ENCODE measurements at regions not wholly inside any gene's neighbourhood (a gene's known extent, or its start where the extent isn't known, plus 50 kb on each side); places are given as distances from the start of the nearest gene placed in this dataset.

GRCh38 chr1:5374192-5374591 lies 618.0 kb downstream of the NPHP4 start:
- peaks cover 19% of the 10 kb centered on the region for H3K4me1 Mint-ChIP-seq (ENCODE audit: low read depth)
- no peak overlapping the region for H3K27ac Mint-ChIP-seq
- no peaks in the 10 kb centered on the region for H3K27me3 Mint-ChIP-seq
- H3K36me3 Mint-ChIP-seq = peaks cover 3% of the 10 kb centered on the region
- H3K4me3 Mint-ChIP-seq = no peak overlapping the region
- no peaks in the 10 kb centered on the region for H3K9me3 Mint-ChIP-seq (ENCODE audit: low read depth)

- Mint-ChIP-seq H3K9me3 (ENCODE audit: low read depth) (no peaks in the 10 kb centered on the region), H3K4me1 (ENCODE audit: low read depth) (peaks cover 23% of the 10 kb centered on the region), H3K36me3 (peaks cover 3% of the 10 kb centered on the region), H3K27ac (no peak overlapping the region), H3K27me3 (no peaks in the 10 kb centered on the region), H3K4me3 (no peak overlapping the region)
Observed at GRCh38 chr1:5373281-5373680, 618.9 kb downstream of the NPHP4 start.

DNA sequence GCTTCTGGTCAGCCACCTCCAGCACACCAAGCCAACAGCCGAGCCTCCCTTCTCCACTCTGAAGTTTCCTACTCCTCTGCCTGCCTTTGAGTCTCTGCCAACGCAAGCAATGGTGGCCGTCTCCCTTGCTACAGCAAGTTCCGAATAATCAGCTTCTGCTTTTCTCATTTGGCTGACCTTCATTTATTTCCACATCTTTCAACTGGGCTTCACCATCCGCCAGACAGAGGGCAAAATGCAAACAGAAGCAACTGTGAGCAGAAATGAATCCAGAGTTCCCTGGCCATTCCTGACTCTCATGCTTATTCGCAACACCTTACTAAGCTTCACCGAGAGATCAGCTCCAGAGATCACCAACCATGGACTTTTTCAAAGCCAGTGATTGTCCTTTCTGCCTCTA lies 621.0 kb downstream of the NPHP4 start:
- Mint-ChIP-seq H3K27me3 (no peaks in the 10 kb centered on the region), H3K36me3 (peaks cover 3% of the 10 kb centered on the region), H3K4me3 (no peak overlapping the region), H3K9me3 (ENCODE audit: low read depth) (no peaks in the 10 kb centered on the region), H3K4me1 (ENCODE audit: low read depth) (peaks cover 23% of the 10 kb centered on the region), H3K27ac (no peak overlapping the region)

- Mint-ChIP-seq H3K9me3 (ENCODE audit: low read depth) (no peaks in the 10 kb centered on the region), H3K27me3 (no peaks in the 10 kb centered on the region), H3K27ac (no peak overlapping the region), H3K36me3 (peaks cover 3% of the 10 kb centered on the region), H3K4me3 (peak overlapping the region; percentile 19), H3K4me1 (ENCODE audit: low read depth) (peaks cover 23% of the 10 kb centered on the region)
Observed at GRCh38 chr1:5370311-5370710, 621.9 kb downstream of the NPHP4 start.

DNA sequence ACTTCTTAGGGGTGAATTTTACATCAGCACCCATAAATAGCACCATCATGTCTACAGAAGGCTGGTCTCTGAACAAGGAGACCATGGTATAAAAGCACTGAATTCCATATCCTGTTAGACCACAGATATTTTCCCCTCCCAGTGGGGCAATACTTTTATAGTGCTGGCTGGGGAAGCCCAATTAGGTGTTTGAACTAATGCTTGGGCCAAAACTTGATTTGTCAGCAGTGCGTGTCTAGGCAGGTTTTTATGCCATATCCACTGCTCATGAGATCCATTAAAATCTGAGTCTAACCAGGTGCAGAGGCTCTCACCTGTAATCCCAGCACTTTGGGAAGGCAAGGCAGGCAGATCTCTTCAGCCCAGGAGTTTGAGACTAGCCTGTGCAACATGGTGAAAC lies 623.0 kb downstream of the NPHP4 start:
- Mint-ChIP-seq H3K4me3 (no peak overlapping the region), H3K27ac (no peak overlapping the region), H3K36me3 (peaks cover 3% of the 10 kb centered on the region)

DNA sequence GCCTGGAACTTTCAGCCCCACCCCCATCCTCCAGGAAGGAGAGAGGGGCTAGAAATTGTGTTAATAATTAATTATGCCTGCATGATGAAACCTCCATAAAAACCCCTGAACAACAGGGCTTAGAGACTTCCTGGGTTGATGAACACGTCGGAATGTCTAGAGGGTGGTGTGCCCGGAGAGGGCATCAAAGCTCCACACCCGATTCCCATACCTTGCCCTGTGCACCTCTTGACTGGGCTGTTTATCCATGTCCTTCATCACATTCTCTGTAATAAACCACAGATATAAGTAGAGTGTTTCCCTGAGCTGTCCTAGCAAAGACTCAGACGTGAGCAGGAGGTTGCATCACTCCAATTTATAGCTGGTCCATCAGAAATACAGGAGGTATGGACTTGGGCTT lies 624.0 kb downstream of the NPHP4 start:
- no peaks in the 10 kb centered on the region for H3K9me3 Mint-ChIP-seq (ENCODE audit: low read depth)
- H3K27me3 Mint-ChIP-seq = no peaks in the 10 kb centered on the region
- H3K4me1 Mint-ChIP-seq (ENCODE audit: low read depth) = peaks cover 25% of the 10 kb centered on the region
- no peak overlapping the region for H3K27ac Mint-ChIP-seq
- peaks cover 3% of the 10 kb centered on the region for H3K36me3 Mint-ChIP-seq
- no peak overlapping the region for H3K4me3 Mint-ChIP-seq

More for the DNA sequence above, 623.0 kb downstream of the NPHP4 start:
- Mint-ChIP-seq H3K27me3 (no peaks in the 10 kb centered on the region), H3K9me3 (ENCODE audit: low read depth) (no peaks in the 10 kb centered on the region), H3K4me1 (ENCODE audit: low read depth) (peaks cover 25% of the 10 kb centered on the region)

GRCh38 chr1:5367306-5367705 lies 624.9 kb downstream of the NPHP4 start:
- peaks cover 3% of the 10 kb centered on the region for H3K36me3 Mint-ChIP-seq
- no peak overlapping the region for H3K4me3 Mint-ChIP-seq
- H3K9me3 Mint-ChIP-seq (ENCODE audit: low read depth) = no peaks in the 10 kb centered on the region
- peaks cover 25% of the 10 kb centered on the region for H3K4me1 Mint-ChIP-seq (ENCODE audit: low read depth)
- H3K27me3 Mint-ChIP-seq = no peaks in the 10 kb centered on the region
- no peak overlapping the region for H3K27ac Mint-ChIP-seq

DNA sequence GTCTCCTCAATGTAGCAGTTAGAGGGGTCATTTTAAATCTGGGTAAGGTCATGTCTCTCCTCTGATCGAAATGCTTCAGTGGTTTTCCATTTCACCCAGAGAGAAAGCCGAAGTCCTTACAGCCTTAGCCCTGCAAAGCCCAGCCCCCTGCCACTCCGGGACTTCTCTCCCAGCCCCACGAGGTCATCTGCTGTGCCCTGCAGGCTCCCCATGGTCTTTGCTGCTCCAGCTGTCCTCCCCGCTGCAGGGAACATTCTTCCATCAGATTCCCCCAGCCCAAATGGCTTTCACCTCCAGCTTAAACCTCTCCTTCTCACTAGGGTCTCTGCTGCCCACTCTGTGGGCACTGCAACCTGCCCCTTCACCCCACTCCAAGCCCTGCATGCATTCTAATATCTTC lies 626.5 kb downstream of the NPHP4 start:
- no peaks in the 10 kb centered on the region for H3K27me3 Mint-ChIP-seq
- H3K9me3 Mint-ChIP-seq (ENCODE audit: low read depth) = no peaks in the 10 kb centered on the region
- H3K4me1 Mint-ChIP-seq (ENCODE audit: low read depth) = peaks cover 15% of the 10 kb centered on the region
- no peak overlapping the region for H3K27ac Mint-ChIP-seq
- H3K36me3 Mint-ChIP-seq = peaks cover 5% of the 10 kb centered on the region
- H3K4me3 Mint-ChIP-seq = no peak overlapping the region

- Mint-ChIP-seq H3K36me3 (peaks cover 5% of the 10 kb centered on the region), H3K27ac (no peak overlapping the region), H3K27me3 (no peaks in the 10 kb centered on the region), H3K9me3 (ENCODE audit: low read depth) (no peaks in the 10 kb centered on the region), H3K4me3 (no peak overlapping the region), H3K4me1 (ENCODE audit: low read depth) (peaks cover 5% of the 10 kb centered on the region)
Observed at GRCh38 chr1:5364591-5364990, 627.6 kb downstream of the NPHP4 start.

GRCh38 chr1:5354681-5355080 lies 637.5 kb downstream of the NPHP4 start:
- Mint-ChIP-seq H3K4me3 (no peak overlapping the region), H3K36me3 (peaks cover 9% of the 10 kb centered on the region), H3K27ac (no peak overlapping the region), H3K27me3 (peaks cover 1% of the 10 kb centered on the region), H3K9me3 (ENCODE audit: low read depth) (peaks cover 8% of the 10 kb centered on the region), H3K4me1 (ENCODE audit: low read depth) (peaks cover 7% of the 10 kb centered on the region)

- H3K36me3 Mint-ChIP-seq = peaks cover 11% of the 10 kb centered on the region
- no peak overlapping the region for H3K27ac Mint-ChIP-seq
- H3K4me1 Mint-ChIP-seq (ENCODE audit: low read depth) = peaks cover 17% of the 10 kb centered on the region
- no peaks in the 10 kb centered on the region for H3K27me3 Mint-ChIP-seq
- H3K4me3 Mint-ChIP-seq = no peak overlapping the region
- H3K9me3 Mint-ChIP-seq (ENCODE audit: low read depth) = peaks cover 15% of the 10 kb centered on the region
Observed at GRCh38 chr1:5351366-5351765, 640.9 kb downstream of the NPHP4 start.

DNA sequence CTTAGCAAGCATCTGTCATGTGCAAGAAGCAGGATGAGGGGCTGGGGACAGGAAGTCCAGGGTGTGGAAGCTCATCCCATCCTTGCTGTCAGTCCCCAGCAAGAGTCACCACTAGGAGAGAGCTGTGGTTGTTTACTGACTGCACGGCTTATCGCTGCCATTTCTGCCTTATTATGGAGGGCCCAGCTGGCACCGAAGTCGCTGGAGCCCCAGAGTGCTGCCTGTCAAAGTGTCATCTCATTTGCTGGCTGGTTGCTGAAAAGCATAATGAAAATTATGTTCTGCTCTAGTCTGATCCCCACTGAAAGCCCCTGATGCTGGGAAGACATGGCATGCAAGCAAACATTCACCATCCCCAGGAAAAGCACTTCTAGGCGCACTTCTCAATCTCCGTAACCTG lies 642.7 kb downstream of the NPHP4 start:
- no peak overlapping the region for H3K4me3 Mint-ChIP-seq
- H3K4me1 Mint-ChIP-seq (ENCODE audit: low read depth) = peaks cover 20% of the 10 kb centered on the region
- H3K9me3 Mint-ChIP-seq (ENCODE audit: low read depth) = peaks cover 8% of the 10 kb centered on the region
- H3K36me3 Mint-ChIP-seq = peaks cover 6% of the 10 kb centered on the region
- no peak overlapping the region for H3K27ac Mint-ChIP-seq
- no peaks in the 10 kb centered on the region for H3K27me3 Mint-ChIP-seq

DNA sequence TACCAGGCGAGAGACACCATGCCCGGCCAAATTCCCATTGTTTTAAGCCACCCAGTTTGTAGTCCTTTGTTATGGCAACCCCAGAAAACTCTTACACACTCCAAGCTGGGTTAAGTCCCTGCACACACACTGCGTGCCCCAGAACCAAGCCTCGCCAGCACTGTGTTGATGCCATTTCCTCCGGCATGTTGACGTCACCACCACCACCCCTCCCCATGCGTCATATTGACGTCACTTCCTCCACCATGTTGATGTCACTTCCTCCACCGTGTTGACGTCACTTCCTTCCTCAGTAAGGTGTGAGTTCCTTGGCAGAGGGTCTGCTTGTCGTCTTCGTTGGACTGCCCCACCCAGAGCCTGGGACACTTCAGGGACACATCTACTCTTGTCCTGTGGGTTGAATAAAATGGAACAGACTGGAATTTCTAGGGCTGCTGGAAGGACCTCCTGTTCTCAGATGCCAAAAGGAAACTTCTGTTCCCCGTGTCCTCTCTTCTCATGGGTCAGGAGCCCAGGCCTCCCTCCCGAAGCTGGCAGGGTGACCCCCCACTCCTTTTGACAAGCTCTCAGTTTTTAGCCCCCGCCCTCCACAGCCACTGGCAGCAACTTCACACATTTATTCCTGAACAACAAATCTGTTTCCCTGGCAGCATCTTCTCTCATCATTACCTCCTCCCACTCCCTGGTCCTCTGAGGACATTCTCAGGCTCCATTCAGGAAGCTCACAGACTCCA lies 643.3 kb downstream of the NPHP4 start:
- Mint-ChIP-seq H3K4me3 (no peak overlapping the region), H3K9me3 (ENCODE audit: low read depth) (peaks cover 8% of the 10 kb centered on the region), H3K36me3 (peaks cover 6% of the 10 kb centered on the region), H3K4me1 (ENCODE audit: low read depth) (peaks cover 20% of the 10 kb centered on the region), H3K27me3 (no peaks in the 10 kb centered on the region), H3K27ac (no peak overlapping the region)

- H3K9me3 Mint-ChIP-seq (ENCODE audit: low read depth) = peaks cover 8% of the 10 kb centered on the region
- H3K27ac Mint-ChIP-seq = no peak overlapping the region
- H3K27me3 Mint-ChIP-seq = no peaks in the 10 kb centered on the region
- peaks cover 6% of the 10 kb centered on the region for H3K36me3 Mint-ChIP-seq
- H3K4me1 Mint-ChIP-seq (ENCODE audit: low read depth) = peaks cover 20% of the 10 kb centered on the region
- no peak overlapping the region for H3K4me3 Mint-ChIP-seq
Observed at GRCh38 chr1:5347726-5348125, 644.5 kb downstream of the NPHP4 start.

DNA sequence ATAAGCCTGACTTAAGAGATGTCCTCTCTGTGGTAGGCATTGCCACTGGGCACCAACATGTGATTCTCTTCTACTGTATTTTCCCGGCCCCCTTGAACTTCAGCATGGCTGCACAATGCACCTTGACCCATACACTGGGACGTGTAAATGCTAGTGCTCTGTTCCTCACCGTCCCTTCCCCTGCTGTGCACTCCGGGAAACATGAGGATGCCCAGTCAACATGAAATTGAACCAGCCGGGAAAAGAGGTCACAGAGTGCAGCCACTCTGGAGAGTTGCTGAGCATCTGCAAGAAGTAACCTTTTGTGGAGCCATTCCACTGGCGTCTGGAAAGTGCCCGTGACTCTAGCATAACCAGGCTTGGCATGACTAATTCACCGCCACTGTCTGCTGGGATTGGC lies 646.7 kb downstream of the NPHP4 start:
- Mint-ChIP-seq H3K27ac (no peak overlapping the region), H3K4me1 (ENCODE audit: low read depth) (peaks cover 24% of the 10 kb centered on the region)

More for the DNA sequence above, 646.7 kb downstream of the NPHP4 start:
- no peaks in the 10 kb centered on the region for H3K27me3 Mint-ChIP-seq
- H3K36me3 Mint-ChIP-seq = peaks cover 6% of the 10 kb centered on the region
- H3K9me3 Mint-ChIP-seq (ENCODE audit: low read depth) = peaks cover 8% of the 10 kb centered on the region
- H3K4me3 Mint-ChIP-seq = no peak overlapping the region

All from activated naive CD8-positive, alpha-beta T cell (primary cell).